Uterus (tissue), 3 donors: ENCODE measurements at regions not wholly inside any gene's neighbourhood (a gene's known extent, or its start where the extent isn't known, plus 50 kb on each side); places are given as distances from the start of the nearest gene placed in this dataset.

Experiments used
- DNase-seq, 2 donors: peaks; one replicate each; pipeline ENCODE4 v3.0.0-alpha.2; 2019 to 2020
- H3K27ac ChIP-seq, 2 donors: fragments of 200-600 bp; sonication (generic); 1 replicate in 1 of 2; 2 replicates in 1 of 2; pipeline ENCODE4 v1.5.1; 2016 to 2018
- H3K27me3 ChIP-seq, 2 donors: fragments of 200-600 bp; sonication (generic); one replicate each; pipeline ENCODE4 v1.5.1; 2018 to 2019; ENCODE audit warnings: control low read depth in 1 of 2
- H3K36me3 ChIP-seq, 2 donors: fragments of 200-600 bp; sonication (generic); one replicate each; pipeline ENCODE4 v1.5.1; 2019; ENCODE audit warnings: control low read depth in 1 of 2
- H3K4me1 ChIP-seq, 2 donors: fragments of 200-600 bp; sonication (generic); one replicate each; pipeline ENCODE4 v1.5.1; 2018 to 2019; ENCODE audit warnings: control low read depth in 1 of 2
- H3K4me3 ChIP-seq, 2 donors: fragments of 200-600 bp; sonication (generic); 1 replicate in 1 of 2; 2 replicates in 1 of 2; pipeline ENCODE4 v1.5.1; 2018 to 2019; ENCODE audit warnings: mild to moderate bottlenecking in 1 of 2
- H3K9me3 ChIP-seq, 2 donors: fragments of 200-600 bp; sonication (generic); one replicate each; pipeline ENCODE4 v1.5.1; 2019; ENCODE audit warnings: control low read depth in 1 of 2
- CTCF ChIP-seq, 4 experiments: fragments of 200-600 bp in 2 of 4; fragments of 450-650 bp in 2 of 4; sonication (generic) in 2 of 4; IDR thresholded peaks; one replicate each; pipeline ENCODE4 v1.5.1; 2016 to 2019; ENCODE audit warnings: antibody characterized with exemption in 4 of 4, mild to moderate bottlenecking in 2 of 4, moderate library complexity in 1 of 4
- POLR2A ChIP-seq, 2 donors: fragments of 450-650 bp; IDR thresholded peaks; one replicate each; pipeline ENCODE4 v1.6.1; 2016; ENCODE audit warnings: antibody characterized with exemption in 2 of 2, mild to moderate bottlenecking in 1 of 2, moderate library complexity in 1 of 2
- intact Hi-C: fragments of 100-400 bp; cut with DNase I; formaldehyde crosslinking; loops from one replicate; pipeline ENCODE4 v1.15.1; 2023; ENCODE audit warnings: low total_unique reads
- donor health status: DM: yes; HTN: yes; CAD: no.

DNA sequence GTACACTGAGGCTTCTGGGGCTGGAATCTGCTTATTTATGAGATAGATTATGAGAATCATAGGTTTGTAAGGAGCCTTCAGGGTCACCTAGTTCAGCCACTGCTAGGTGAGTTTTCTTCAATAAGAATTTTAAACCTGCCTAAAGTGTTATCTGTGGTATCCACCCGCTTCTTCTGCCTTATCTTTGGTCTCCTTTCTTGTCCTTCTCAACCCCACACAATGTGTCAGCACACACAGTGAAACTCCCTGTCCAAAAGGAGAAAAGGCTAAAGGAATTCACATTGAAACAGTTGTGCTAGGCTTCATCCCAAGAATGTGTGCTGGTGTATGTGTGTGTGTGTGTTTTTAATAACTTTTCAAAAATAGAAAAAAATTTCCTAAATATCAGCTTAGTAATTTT is 259.3 kb upstream of the BTG1 start:
- TF ChIP-seq CTCF (IDR thresholded peaks at IDR 0.05) (no peak), POLR2A (IDR thresholded peaks at IDR 0.05) (no peak)
- H3K4me3 ChIP-seq = no peak overlapping the region
- no peak for DNase-seq
- H3K27ac ChIP-seq = no peak overlapping the region
- intact Hi-C loops = no loop called here
- H3K27me3 ChIP-seq = no peaks in the 10 kb centered on the region
- no peaks in the 10 kb centered on the region for H3K4me1 ChIP-seq
- H3K9me3 ChIP-seq = no peaks in the 10 kb centered on the region
- H3K36me3 ChIP-seq = no peaks in the 10 kb centered on the region

DNA sequence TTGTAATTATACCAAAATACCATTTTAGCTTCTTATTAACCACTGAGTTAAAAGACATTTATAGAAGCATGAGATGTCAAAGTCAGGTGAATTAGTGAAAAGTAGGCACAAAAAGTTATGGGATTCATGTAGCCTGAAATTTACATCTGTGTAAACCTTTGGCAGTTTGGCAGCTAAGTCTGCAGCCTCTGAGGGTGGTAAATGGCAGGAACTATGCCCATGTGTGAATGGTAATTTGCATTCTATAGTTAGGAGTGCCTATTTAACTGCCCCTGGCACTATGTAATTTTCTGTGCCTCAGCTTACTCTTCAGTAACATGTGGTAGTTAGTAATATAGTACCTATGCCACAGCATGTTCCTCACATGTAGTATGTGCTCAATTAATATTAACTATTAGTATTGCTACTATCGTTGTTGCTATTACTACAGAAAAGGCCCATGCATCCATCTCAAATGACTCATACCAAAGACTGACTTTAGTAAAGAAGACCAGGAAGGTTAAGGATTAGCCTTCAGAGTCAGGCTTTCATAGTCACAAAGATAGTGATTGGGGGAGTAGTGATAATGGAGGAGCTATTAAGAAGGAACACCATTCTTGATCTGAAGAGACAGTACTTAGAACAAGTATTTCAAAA is 258.7 kb upstream of the BTG1 start:
- Histone ChIP-seq H3K9me3 (no peaks in the 10 kb centered on the region), H3K36me3 (no peaks in the 10 kb centered on the region), H3K4me1 (no peaks in the 10 kb centered on the region), H3K27me3 (no peaks in the 10 kb centered on the region), H3K27ac (no peak overlapping the region), H3K4me3 (no peak overlapping the region)
- TF ChIP-seq CTCF (IDR thresholded peaks at IDR 0.05) (no peak), POLR2A (IDR thresholded peaks at IDR 0.05) (no peak)
- intact Hi-C loops = no loop called here
- DNase-seq = no peak

DNA sequence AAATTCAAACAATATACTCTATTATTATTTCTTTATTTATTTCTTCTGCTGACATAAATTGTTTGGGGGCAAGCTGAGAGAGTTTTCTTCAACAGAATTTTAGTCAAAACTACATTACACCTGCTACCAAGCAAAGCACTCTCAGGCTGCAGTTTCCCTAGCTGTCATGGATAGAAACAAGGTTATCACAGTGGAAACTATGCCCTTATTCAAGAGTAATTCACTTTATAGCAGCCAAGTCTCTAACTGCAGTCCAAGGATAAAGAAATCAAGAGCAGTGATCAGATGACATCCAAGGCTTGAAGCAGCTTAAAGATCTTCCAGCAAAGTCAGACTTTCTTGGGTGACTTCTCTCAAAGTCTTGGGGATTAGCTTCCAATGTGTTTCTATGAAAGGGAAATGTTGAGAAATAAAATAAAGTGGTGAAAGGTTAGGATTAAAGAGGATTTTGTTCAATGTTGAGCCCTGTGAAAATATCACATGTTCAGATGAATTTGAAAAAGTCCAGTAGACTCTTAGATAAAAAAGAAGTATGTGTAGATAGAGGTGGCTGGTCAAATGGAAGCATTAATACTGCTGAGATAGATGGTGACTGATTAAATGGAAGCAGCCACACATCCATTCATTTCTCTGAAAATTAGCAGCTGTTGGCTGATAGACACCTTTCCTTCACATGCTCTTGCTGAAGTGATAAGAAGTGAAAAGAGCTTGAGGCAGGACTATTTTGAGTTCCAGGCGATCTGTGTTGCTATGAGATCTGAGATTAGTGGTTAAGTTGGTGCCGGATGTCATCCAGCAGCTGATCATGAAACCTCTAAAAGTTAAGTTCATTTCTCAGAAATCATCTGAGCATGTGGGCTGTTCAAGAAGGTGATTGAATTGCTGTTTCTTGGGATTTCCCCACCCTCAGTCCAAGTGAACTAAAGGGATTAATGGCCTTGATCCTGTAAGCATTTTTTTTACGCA is 257.8 kb upstream of the BTG1 start:
- Histone ChIP-seq H3K9me3 (no peaks in the 10 kb centered on the region), H3K27ac (no peak overlapping the region), H3K27me3 (no peaks in the 10 kb centered on the region), H3K4me3 (no peak overlapping the region), H3K36me3 (no peaks in the 10 kb centered on the region), H3K4me1 (no peaks in the 10 kb centered on the region)
- no peak for DNase-seq
- intact Hi-C loops = no loop called here
- TF ChIP-seq POLR2A (IDR thresholded peaks at IDR 0.05) (no peak), CTCF (IDR thresholded peaks at IDR 0.05) (no peak)

- Histone ChIP-seq H3K27ac (no peak overlapping the region), H3K36me3 (no peaks in the 10 kb centered on the region), H3K9me3 (no peaks in the 10 kb centered on the region), H3K4me1 (no peaks in the 10 kb centered on the region), H3K27me3 (no peaks in the 10 kb centered on the region), H3K4me3 (no peak overlapping the region)
- DNase-seq = no peak
- intact Hi-C loops = no loop called here
- no peak for TF ChIP-seq POLR2A (IDR thresholded peaks at IDR 0.05)
These were observed 256.8 kb upstream of the BTG1 start for GRCh38 chr12:92402415-92402814.

DNA sequence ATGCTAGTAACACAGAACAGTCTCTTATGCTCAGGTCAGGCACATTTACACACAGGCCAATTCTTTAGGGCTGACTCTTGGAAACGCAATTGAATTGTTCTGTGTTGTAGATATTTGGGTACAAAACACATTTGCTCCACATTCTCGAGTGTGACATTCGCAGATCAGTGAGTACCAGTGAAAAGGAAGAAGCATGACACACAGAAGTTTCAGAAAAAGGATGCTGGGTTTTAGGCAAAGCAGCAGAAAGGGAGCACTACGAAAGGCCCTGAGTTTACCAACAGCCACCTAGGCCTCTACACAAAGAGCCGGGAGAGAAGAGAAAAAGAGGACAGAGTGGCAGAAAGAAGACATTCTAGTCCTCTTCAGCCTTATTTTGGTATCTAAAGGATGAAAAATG is 254.4 kb upstream of the BTG1 start:
- no peak overlapping the region for H3K27ac ChIP-seq
- no peaks in the 10 kb centered on the region for H3K4me1 ChIP-seq
- H3K4me3 ChIP-seq = no peak overlapping the region
- TF ChIP-seq POLR2A (IDR thresholded peaks at IDR 0.05) (no peak), CTCF (IDR thresholded peaks at IDR 0.05) (no peak)
- H3K9me3 ChIP-seq = no peaks in the 10 kb centered on the region
- intact Hi-C loops = no loop called here
- no peaks in the 10 kb centered on the region for H3K36me3 ChIP-seq
- DNase-seq = no peak
- no peaks in the 10 kb centered on the region for H3K27me3 ChIP-seq
